ENCODE measurements at regions not wholly inside any gene's neighbourhood (a gene's known extent, or its start where the extent isn't known, plus 50 kb on each side); places are given as distances from the start of the nearest gene placed in this dataset.

DNA sequence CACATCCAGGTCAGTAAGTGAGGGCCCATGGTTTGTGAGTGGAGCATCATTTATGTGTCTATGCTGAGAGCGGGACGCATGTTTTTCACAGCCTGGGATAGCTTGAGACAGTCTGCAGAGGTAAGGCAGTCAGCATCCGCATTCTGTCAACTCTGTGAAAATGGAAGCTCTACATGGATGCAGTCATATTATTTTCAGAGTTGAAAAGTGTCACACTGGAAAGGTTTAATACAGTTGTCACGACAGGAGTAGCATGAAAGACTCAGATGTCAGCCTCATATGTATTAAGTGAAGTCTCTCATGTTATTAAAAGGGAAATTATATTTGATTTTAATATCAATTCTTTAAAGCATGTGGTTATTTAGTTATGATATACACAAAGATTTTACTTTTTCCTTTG, 436.9 kb upstream of the GYPC start:
- Histone ChIP-seq H3K27me3 (no peaks in the 10 kb centered on the region), H3K4me3 (no peak overlapping the region), H3K9me3 (peaks cover 0 to 3% (median 0%) of the 10 kb centered on the region in 4 donors), H3K36me3 (no peaks in the 10 kb centered on the region), H3K4me1 (no peaks in the 10 kb centered on the region), H3K27ac (no peak overlapping the region)
- intact Hi-C loops (cut with DNase I; ENCODE audit: low total_unique reads) = no loop called here
- no peak for DNase-seq
- TF ChIP-seq POLR2AphosphoS5 (IDR thresholded peaks at IDR 0.05) = no peak
- no peak for TF ChIP-seq EP300 (IDR thresholded peaks at IDR 0.05)
- TF ChIP-seq, protein P1, sequence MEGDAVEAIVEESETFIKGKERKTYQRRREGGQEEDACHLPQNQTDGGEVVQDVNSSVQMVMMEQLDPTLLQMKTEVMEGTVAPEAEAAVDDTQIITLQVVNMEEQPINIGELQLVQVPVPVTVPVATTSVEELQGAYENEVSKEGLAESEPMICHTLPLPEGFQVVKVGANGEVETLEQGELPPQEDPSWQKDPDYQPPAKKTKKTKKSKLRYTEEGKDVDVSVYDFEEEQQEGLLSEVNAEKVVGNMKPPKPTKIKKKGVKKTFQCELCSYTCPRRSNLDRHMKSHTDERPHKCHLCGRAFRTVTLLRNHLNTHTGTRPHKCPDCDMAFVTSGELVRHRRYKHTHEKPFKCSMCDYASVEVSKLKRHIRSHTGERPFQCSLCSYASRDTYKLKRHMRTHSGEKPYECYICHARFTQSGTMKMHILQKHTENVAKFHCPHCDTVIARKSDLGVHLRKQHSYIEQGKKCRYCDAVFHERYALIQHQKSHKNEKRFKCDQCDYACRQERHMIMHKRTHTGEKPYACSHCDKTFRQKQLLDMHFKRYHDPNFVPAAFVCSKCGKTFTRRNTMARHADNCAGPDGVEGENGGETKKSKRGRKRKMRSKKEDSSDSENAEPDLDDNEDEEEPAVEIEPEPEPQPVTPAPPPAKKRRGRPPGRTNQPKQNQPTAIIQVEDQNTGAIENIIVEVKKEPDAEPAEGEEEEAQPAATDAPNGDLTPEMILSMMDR (IDR thresholded peaks at IDR 0.05) = no peak
- no peak for TF ChIP-seq POLR2A (IDR thresholded peaks at IDR 0.05)
- 90 to 96% (median 91%) methylated on average over 4 of the region's 4 CpGs for WGBS, 5 donors

DNA sequence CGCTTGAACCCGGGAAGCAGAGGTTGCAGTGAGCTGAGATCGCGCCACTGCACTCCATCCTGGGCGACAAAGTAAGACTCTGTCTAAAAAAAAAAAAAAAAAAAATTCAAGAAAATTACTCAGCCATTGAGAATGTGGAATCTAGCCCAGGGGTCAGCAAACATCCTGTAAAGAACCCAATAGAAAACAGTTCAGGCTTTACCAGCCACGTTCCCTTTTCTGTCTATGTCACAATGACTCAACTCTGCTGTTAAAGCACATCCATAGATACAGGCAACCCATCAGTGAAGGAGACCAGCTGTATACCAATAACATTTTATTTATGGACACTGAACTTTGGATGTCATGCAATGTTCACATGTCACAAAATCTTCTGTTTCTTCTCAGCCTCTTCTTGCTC, 435.6 kb upstream of the GYPC start:
- TF ChIP-seq POLR2AphosphoS5 (IDR thresholded peaks at IDR 0.05) = no peak
- TF ChIP-seq, protein P1 (IDR thresholded peaks at IDR 0.05) = no peak
- TF ChIP-seq EP300 (IDR thresholded peaks at IDR 0.05) = no peak
- TF ChIP-seq POLR2A (IDR thresholded peaks at IDR 0.05) = no peak
- WGBS, 5 donors = 59 to 82% (median 71%) methylated on average over 6 of the region's 6 CpGs
- no peaks in the 10 kb centered on the region for H3K36me3 ChIP-seq
- no peaks in the 10 kb centered on the region for H3K27me3 ChIP-seq
- H3K4me3 ChIP-seq = no peak overlapping the region
- H3K9me3 ChIP-seq = peaks cover 0 to 3% (median 0%) of the 10 kb centered on the region in 4 donors
- intact Hi-C loops (cut with DNase I; ENCODE audit: low total_unique reads) = no loop called here
- peak in 1 of 2 donors; percentile 31 for DNase-seq
- no peaks in the 10 kb centered on the region for H3K4me1 ChIP-seq
- no peak overlapping the region for H3K27ac ChIP-seq

- intact Hi-C loops (cut with DNase I; ENCODE audit: low total_unique reads) = no loop called here
- 19 to 55% (median 46%) methylated on average over 1 of the region's 1 CpG for WGBS, 5 donors
These were observed 434.5 kb upstream of the GYPC start for GRCh38 chr2:126221506-126221905.

GRCh38 chr2:126222278-126222677, 433.7 kb upstream of the GYPC start:
- WGBS, 5 donors = 46 to 58% (median 47%) methylated on average over 2 of the region's 2 CpGs
- Histone ChIP-seq H3K4me1 (no peaks in the 10 kb centered on the region), H3K4me3 (no peak overlapping the region), H3K9me3 (peaks cover 0 to 3% (median 0%) of the 10 kb centered on the region in 4 donors), H3K27ac (no peak overlapping the region), H3K27me3 (no peaks in the 10 kb centered on the region), H3K36me3 (no peaks in the 10 kb centered on the region)
- intact Hi-C loops (cut with DNase I; ENCODE audit: low total_unique reads) = no loop called here
- TF ChIP-seq, protein P1 (IDR thresholded peaks at IDR 0.05) = no peak
- TF ChIP-seq POLR2AphosphoS5 (IDR thresholded peaks at IDR 0.05) (no peak), POLR2A (IDR thresholded peaks at IDR 0.05) (no peak), EP300 (IDR thresholded peaks at IDR 0.05) (no peak)
- DNase-seq = no peak

More at GRCh38 chr2:126221506-126221905, 434.5 kb upstream of the GYPC start:
- Histone ChIP-seq H3K27me3 (no peaks in the 10 kb centered on the region), H3K27ac (no peak overlapping the region), H3K4me3 (no peak overlapping the region), H3K4me1 (no peaks in the 10 kb centered on the region), H3K9me3 (peaks cover 0 to 3% (median 0%) of the 10 kb centered on the region in 4 donors), H3K36me3 (no peaks in the 10 kb centered on the region)
- TF ChIP-seq, protein P1 (IDR thresholded peaks at IDR 0.05) = no peak
- TF ChIP-seq POLR2AphosphoS5 (IDR thresholded peaks at IDR 0.05) (no peak), POLR2A (IDR thresholded peaks at IDR 0.05) (no peak), EP300 (IDR thresholded peaks at IDR 0.05) (no peak)
- no peak for DNase-seq

Data from stomach (tissue), 8 donors.